Activated T-cell treated with anti-CD3 and anti-CD28 coated beads, Interleukin-2, amount 50 U/mL, for 4 hours (primary cell): ENCODE measurements at regions not wholly inside any gene's neighbourhood (a gene's known extent, or its start where the extent isn't known, plus 50 kb on each side); places are given as distances from the start of the nearest gene placed in this dataset.

Experiments
- ATAC-seq, 2 donors: fragments of 200-7000 bp; cut with Tn5 transposase; one replicate each; pipeline ENCODE4 v1.10.0; 2021
- DNase-seq: peaks from one replicate; pipeline ENCODE4 v3.0.0-alpha.2; 2020
- H3K27me3 Mint-ChIP-seq: one replicate; pipeline ENCODE4 v1.8.0; 2021; ENCODE audit warnings: low read depth, mixed read lengths
- H3K36me3 Mint-ChIP-seq: one replicate; pipeline ENCODE4 v1.8.0; 2022; ENCODE audit warnings: mixed read lengths; ENCODE audit not compliant: insufficient read depth
- H3K4me1 Mint-ChIP-seq: one replicate; pipeline ENCODE4 v1.8.0; 2021; ENCODE audit warnings: low read depth, mixed read lengths
- H3K4me3 Mint-ChIP-seq: one replicate; pipeline ENCODE4 v1.8.0; 2021; ENCODE audit warnings: mild to moderate bottlenecking, moderate library complexity, mixed read lengths
- H3K9me3 Mint-ChIP-seq: one replicate; pipeline ENCODE4 v1.8.0; 2021; ENCODE audit warnings: mixed read lengths

GRCh38 chr4:33057736-33058135 is 2337.6 kb downstream of the PCDH7 start:
- Mint-ChIP-seq H3K27me3 (no peaks in the 10 kb centered on the region), H3K4me3 (no peak overlapping the region), H3K36me3 (no peaks in the 10 kb centered on the region), H3K9me3 (peaks cover 17% of the 10 kb centered on the region), H3K4me1 (no peaks in the 10 kb centered on the region)
- ATAC-seq (no peak), DNase-seq (no peak)

- no peak for ATAC-seq
- Mint-ChIP-seq H3K4me3 (no peak overlapping the region), H3K27me3 (no peaks in the 10 kb centered on the region), H3K4me1 (no peaks in the 10 kb centered on the region), H3K36me3 (no peaks in the 10 kb centered on the region), H3K9me3 (peaks cover 13% of the 10 kb centered on the region)
- DNase-seq, result no peak
Observed at GRCh38 chr4:33058998-33059397, 2338.8 kb downstream of the PCDH7 start.

GRCh38 chr4:33060674-33061542 is 2340.7 kb downstream of the PCDH7 start:
- Mint-ChIP-seq H3K4me3 (no peak overlapping the region), H3K27me3 (no peaks in the 10 kb centered on the region), H3K4me1 (no peaks in the 10 kb centered on the region), H3K9me3 (peaks cover 9% of the 10 kb centered on the region), H3K36me3 (no peaks in the 10 kb centered on the region)
- DNase-seq (no peak), ATAC-seq (no peak)

GRCh38 chr4:33061727-33062126 is 2341.6 kb downstream of the PCDH7 start:
- Mint-ChIP-seq H3K9me3 (peaks cover 9% of the 10 kb centered on the region), H3K4me1 (no peaks in the 10 kb centered on the region), H3K4me3 (no peak overlapping the region), H3K36me3 (no peaks in the 10 kb centered on the region), H3K27me3 (no peaks in the 10 kb centered on the region)
- ATAC-seq, result no peak
- no peak for DNase-seq

GRCh38 chr4:33062155-33062806 is 2342.1 kb downstream of the PCDH7 start:
- DNase-seq, result no peak
- ATAC-seq, result no peak
- Mint-ChIP-seq H3K9me3 (peaks cover 9% of the 10 kb centered on the region), H3K27me3 (no peaks in the 10 kb centered on the region), H3K4me1 (no peaks in the 10 kb centered on the region), H3K4me3 (no peak overlapping the region), H3K36me3 (no peaks in the 10 kb centered on the region)

GRCh38 chr4:33063241-33063640 is 2343.1 kb downstream of the PCDH7 start:
- no peak overlapping the region for H3K4me3 Mint-ChIP-seq
- H3K36me3 Mint-ChIP-seq, result no peaks in the 10 kb centered on the region
- no peaks in the 10 kb centered on the region for H3K27me3 Mint-ChIP-seq
- DNase-seq (no peak), ATAC-seq (no peak)
- H3K9me3 Mint-ChIP-seq, result peaks cover 6% of the 10 kb centered on the region
- no peaks in the 10 kb centered on the region for H3K4me1 Mint-ChIP-seq

- Mint-ChIP-seq H3K9me3 (peaks cover 8% of the 10 kb centered on the region), H3K27me3 (no peaks in the 10 kb centered on the region), H3K4me1 (no peaks in the 10 kb centered on the region), H3K4me3 (no peak overlapping the region), H3K36me3 (no peaks in the 10 kb centered on the region)
- ATAC-seq, result no peak
- no peak for DNase-seq
Observed at GRCh38 chr4:33064238-33064637, 2344.1 kb downstream of the PCDH7 start.

- Mint-ChIP-seq H3K36me3 (no peaks in the 10 kb centered on the region), H3K27me3 (no peaks in the 10 kb centered on the region), H3K4me1 (no peaks in the 10 kb centered on the region), H3K9me3 (peaks cover 4% of the 10 kb centered on the region), H3K4me3 (no peak overlapping the region)
- no peak for DNase-seq
- no peak for ATAC-seq
Observed at GRCh38 chr4:33065749-33066148, 2345.6 kb downstream of the PCDH7 start.

GRCh38 chr4:33067221-33067620 is 2347.1 kb downstream of the PCDH7 start:
- Mint-ChIP-seq H3K9me3 (peaks cover 4% of the 10 kb centered on the region), H3K4me1 (no peaks in the 10 kb centered on the region), H3K36me3 (no peaks in the 10 kb centered on the region), H3K27me3 (no peaks in the 10 kb centered on the region), H3K4me3 (no peak overlapping the region)
- ATAC-seq (no peak), DNase-seq (no peak)

GRCh38 chr4:33068539-33068938 is 2348.4 kb downstream of the PCDH7 start:
- Mint-ChIP-seq H3K27me3 (no peaks in the 10 kb centered on the region), H3K9me3 (peaks cover 5% of the 10 kb centered on the region), H3K4me3 (no peak overlapping the region), H3K4me1 (no peaks in the 10 kb centered on the region), H3K36me3 (no peaks in the 10 kb centered on the region)
- no peak for DNase-seq
- ATAC-seq, result no peak

- Mint-ChIP-seq H3K36me3 (no peaks in the 10 kb centered on the region), H3K4me1 (no peaks in the 10 kb centered on the region), H3K4me3 (no peak overlapping the region), H3K9me3 (peaks cover 8% of the 10 kb centered on the region), H3K27me3 (no peaks in the 10 kb centered on the region)
- DNase-seq (no peak), ATAC-seq (no peak)
Observed at GRCh38 chr4:33071535-33071934, 2351.4 kb downstream of the PCDH7 start.

- H3K36me3 Mint-ChIP-seq, result no peaks in the 10 kb centered on the region
- no peaks in the 10 kb centered on the region for H3K4me1 Mint-ChIP-seq
- H3K27me3 Mint-ChIP-seq, result no peaks in the 10 kb centered on the region
- DNase-seq (no peak), ATAC-seq (no peak)
- no peak overlapping the region for H3K4me3 Mint-ChIP-seq
- peaks cover 8% of the 10 kb centered on the region for H3K9me3 Mint-ChIP-seq
Observed at GRCh38 chr4:33072298-33073089, 2352.3 kb downstream of the PCDH7 start.

GRCh38 chr4:33073811-33074210 is 2353.6 kb downstream of the PCDH7 start:
- no peaks in the 10 kb centered on the region for H3K4me1 Mint-ChIP-seq
- no peak for DNase-seq
- H3K27me3 Mint-ChIP-seq, result no peaks in the 10 kb centered on the region
- H3K4me3 Mint-ChIP-seq, result no peak overlapping the region
- H3K9me3 Mint-ChIP-seq, result peaks cover 12% of the 10 kb centered on the region
- no peaks in the 10 kb centered on the region for H3K36me3 Mint-ChIP-seq
- ATAC-seq, result no peak

GRCh38 chr4:33078145-33078544 is 2358.0 kb downstream of the PCDH7 start:
- ATAC-seq (no peak), DNase-seq (no peak)
- Mint-ChIP-seq H3K4me3 (no peak overlapping the region), H3K4me1 (no peaks in the 10 kb centered on the region), H3K36me3 (no peaks in the 10 kb centered on the region), H3K9me3 (peaks cover 8% of the 10 kb centered on the region), H3K27me3 (no peaks in the 10 kb centered on the region)
